ENCODE measurements at regions not wholly inside any gene's neighbourhood (a gene's known extent, or its start where the extent isn't known, plus 50 kb on each side); places are given as distances from the start of the nearest gene placed in this dataset.

DNA sequence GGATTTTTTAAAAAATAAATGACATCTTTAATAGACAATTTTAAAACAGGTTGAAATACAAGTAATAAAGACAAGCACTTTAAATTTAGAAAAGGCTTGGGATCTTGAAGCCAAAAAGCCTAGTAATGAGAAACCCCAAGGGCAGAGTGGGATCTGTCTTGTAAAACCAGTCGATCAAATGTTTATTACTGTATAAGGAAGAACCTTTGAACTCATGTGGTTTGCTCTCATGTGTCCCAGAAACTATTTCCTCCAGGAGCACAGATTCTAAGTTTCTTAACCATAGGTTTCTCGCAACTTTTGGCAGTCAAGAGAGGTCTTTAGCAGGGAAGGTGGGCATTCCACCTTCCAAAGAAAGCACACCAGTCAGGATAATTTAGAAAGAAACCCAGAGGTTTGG lies 541.7 kb upstream of the BTBD3 start:
- DNase-seq: no peak

DNA sequence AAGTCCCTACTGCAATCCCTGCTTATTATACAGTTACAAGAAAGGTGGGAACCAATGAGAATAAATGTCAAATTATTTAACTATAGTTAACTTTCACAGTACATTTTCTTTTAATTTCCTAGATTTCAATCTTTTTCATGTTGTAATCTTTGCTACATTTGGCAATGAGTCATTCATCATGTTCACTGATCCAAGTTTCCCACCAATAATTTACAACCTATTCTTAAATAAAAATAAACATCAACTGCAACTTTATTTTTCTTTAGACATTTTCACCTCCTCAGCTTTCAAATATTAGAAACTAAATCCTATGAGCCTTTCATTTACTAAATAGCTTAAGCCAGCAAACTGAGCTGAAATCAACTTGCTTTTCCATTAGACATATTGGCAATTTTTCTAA lies 541.3 kb upstream of the BTBD3 start:
- DNase-seq: no peak

DNA sequence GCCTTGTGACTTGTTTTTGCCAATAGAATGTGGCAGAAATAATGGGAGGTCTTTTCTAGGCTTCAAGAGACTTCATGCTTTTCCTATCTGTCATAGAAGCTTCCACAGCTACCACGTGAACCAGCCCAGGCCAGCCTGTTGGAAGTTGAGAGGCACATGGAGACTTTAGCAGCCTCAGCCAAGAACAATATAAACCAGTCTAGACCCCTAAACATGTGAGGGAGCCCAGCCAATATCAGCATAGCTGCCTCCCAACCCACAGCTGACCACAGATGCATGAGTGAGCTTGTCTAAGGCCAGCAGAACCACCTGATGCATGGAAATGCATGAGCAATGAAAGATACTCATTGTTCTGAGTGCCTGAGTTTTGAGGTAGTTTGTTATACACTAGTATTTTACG lies 540.7 kb upstream of the BTBD3 start:
- no peak for DNase-seq

DNA sequence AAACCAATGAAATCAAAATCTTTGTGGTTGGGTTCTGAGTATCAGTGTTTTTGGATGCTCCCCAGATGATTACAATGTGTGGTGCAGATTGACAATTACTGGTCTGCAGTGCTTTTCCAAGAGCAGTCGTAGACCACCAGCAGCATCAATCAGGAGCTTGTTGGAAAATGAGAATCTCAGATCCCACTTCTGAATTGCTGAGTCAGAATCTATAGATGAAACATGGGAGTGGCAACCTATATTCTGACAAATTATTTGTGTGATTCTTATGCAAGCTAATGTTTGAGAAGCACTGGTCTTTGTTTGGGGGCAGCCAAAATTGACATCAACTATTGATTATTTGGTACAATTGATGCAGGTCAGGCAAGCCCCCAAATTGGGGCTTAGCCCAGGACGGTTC lies 539.9 kb upstream of the BTBD3 start:
- DNase-seq: no peak

DNA sequence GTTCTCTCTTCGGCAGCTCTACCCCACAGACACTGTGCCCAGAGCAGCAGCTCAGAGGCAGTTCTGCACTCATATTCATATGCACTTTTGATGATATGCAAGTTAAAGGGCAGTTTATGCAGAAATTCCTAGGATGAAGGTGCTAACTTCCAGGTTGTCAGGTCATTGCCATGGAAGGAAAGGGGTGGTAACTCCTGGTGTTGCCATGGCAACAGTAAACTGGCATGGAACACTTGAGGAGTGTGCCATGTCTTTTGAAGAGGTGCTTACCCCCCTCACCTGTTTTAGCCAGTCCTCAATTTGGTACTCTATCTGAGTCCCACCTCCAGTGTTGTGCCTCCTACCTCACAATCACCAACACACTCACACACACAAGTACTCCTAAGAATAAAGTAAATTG lies 539.4 kb upstream of the BTBD3 start:
- no peak for DNase-seq

DNA sequence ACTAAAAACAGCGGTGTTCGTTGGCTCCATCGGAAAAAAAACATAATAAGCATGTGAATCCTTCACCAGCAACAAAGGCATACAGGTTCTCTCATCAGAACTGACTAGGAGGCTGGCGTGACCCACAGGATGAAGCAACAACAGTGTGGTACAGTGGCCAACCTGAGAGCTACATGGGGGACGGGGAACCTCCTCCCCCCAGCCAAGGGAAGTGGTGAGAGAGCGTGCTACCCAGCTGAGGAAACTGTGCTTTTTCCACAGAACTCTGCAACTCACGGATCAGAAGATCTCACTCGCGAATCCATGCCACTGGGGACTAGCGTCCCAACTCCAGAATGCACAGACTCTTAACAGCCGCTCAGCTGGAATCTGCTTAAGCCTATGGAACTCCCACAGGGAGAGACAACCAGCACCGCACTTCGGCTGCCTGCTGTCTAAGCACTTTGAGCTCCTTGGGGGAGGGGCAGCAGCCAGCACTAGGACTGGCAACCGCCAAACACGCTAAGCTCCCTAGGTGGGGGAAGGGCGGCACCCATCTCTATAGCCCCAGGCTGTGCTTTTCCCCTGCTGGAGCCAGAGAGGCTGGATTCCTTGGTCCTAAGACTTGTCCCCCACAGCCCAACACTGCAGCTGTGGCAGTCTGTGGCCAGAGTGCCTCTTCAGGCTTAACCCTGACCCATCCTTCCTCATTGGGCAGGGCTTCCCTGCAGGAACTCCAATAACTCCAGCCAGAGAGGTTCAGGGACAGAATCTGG lies 538.3 kb upstream of the BTBD3 start:
- no peak for DNase-seq

DNA sequence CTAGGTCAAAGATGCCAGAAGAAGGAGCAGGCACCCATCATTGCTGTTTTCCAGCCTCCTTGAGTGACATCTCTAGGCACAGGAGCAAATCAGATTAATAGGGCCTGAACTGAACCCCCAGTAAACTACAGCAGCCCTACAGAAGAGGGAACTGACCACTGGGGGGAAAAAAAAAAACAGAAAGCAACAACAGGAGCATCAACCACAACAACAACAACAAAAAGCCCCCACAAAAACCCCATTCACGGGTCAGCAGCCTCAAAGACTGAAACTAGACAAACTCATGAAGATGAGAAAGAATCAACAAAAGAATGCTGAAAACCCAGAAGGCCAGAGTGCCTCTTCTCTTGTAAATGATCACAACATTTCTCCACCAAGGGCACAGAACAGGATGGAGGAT lies 537.4 kb upstream of the BTBD3 start:
- DNase-seq: no peak

DNA sequence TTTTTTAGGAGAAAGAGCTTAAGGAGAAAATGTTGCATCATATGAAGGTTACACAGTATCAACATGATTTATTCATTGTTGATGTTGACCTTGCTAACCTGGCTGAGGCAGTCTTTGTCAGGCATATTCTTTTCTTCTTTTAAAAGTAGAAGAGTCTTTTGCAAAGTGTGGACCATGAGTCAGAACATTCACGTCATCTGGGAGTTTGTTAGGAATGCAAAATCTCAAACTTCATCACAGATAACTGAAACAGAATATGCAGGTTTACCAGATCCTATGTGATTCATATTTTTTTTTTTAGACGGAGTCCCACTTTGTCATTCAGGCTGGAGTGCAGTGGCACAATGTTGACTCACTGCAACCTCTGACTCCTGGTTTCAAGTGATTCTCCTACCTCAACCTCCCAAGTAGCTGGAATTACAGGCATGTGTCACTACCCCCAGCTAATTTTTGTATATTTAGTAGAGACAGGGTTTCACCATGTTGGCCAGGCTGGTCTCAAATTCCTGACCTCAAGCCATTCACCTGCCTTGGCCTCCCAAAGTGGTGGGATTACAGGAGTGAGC lies 530.4 kb upstream of the BTBD3 start:
- no peak for DNase-seq

DNA sequence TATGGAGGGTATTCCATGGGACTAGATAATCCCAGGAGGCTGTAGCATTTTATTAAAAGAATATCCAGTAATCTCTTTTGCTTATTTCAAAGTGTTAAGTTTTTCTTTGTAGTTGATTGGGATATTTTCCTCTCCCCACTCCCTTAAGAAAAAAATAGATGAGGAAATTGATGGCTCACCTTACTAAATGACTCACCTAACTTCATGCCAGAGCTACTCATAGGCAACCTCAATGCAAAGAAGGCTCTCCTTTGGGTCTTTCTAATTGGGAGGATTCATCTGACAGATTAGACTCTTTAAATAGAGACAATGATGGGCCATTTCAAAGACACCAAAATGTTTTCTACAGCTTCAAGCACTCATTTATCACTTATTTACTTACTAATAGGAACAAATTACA lies 528.5 kb upstream of the BTBD3 start:
- DNase-seq: no peak

DNA sequence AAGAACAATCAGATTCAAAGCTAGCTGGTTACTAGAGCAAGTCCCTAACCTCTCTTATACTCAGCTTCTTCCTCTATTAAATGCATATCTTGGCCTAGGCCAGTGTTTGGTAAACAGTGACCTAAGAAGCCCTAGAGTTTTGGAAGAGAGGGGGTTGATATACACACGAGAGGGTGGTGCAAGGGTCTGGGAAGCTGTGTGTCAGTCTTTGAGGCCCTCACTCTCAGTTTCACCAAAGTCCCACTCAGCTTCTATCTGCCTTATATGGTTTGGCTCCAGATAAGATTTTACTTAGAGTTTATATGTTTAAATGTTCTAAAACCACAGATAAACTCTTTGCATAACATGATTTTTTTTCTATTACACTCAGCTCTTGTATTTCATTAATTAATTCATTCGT lies 526.1 kb upstream of the BTBD3 start:
- DNase-seq: no peak

DNA sequence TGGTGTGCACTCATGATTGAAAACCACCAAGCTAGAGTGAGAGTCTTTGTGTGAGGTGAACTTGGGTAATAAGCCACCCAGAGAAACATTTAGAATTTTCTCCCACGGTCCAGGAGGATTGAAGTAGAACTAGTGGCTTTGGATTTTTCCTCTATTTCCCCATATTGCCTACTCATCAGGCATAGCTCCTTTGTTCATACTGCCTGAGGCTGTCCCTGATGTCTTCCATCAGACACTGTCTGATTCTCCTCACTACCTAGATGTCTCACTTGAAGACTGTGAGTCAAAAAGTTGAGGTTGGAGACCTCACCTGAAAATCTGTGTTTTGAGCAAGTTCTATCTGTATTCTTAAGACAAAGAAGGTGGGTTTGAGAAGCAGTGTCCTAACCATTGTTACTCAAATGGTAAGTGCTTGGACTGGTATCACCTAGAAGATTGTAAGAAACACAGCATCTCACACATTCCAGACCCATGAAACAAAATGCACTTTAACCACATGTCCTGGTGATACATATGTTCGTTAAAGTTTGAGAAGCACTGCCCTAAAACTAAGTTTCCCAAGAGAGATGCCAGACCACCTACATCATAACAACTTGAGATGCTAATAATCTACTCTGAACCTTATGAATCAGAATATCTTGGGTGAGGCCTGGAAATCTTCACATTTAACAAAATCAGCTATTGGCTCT lies 523.4 kb upstream of the BTBD3 start:
- DNase-seq: no peak

DNA sequence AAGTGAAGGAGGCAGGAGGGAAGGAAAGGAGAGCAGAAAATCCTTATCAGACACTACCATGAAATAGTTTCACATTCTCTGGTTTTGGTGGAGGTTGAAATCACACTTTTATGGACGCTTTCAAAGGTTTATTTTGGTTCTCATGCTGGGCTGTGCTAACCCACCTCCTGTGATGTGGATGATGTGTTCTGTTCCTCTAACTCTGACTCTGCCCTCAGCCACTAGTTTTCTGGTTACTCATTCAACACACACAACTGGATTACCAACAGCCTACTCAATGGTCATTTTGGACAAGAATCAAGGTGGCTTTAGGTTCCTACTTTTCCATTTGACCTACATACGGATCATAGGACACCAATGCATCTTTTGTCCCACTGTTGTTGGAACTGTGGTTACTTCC lies 522.1 kb upstream of the BTBD3 start:
- DNase-seq: no peak

DNA sequence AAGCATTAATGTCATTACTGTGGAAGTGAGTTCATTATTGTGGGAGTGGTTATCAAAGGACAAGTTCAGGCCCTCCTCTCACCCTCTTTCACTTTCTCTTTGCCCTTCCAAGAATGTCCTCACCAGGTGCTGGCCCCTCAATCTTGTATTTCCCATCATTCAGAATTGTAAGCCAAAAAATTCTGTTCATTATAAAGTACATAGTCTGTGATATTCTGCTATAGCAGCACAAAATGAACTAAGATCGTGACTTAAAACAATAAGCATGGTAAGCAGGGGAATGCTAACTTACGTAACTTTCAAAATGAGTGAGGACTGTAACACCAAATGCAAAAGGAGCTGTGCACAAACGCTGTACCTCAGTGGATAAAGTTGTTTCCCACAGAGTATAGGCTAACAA lies 515.7 kb upstream of the BTBD3 start:
- DNase-seq: no peak

DNA sequence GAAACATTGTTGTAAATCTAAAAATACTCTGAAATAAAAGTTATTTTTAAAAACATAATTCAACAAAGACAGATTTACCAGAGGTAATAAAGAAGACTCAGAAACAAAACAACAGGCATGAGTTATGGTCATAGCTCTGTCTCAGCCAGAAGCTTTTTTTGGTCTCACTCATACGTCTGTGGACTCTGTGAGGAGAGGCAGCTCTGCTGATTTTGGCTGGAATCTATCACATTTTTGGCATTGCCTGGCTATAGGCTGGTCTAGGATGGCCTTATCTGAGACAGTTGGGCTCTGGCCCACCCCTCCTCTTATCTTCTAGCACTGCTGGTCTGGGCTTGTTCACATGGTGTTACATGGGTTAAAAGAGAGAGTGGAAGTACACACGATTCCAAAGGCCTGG lies 514.0 kb upstream of the BTBD3 start:
- no peak for DNase-seq

DNA sequence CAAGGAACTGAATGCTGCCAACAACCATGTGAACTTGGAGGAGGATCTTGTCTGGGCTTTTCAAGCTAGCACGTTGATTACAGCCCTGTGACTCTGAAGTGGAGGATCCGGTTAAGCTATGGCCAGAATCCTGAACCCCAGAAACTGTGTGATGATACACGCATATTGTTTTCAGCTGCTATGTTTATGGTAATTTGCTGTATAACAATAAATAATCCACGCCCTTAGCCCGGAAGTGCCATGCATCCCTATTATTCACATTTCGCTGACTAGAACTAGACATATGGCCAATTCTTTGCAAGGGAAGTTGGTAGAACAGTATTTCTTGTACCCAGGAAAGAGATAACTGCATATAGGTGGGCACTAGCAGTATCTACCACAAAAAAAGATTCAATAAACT lies 510.8 kb upstream of the BTBD3 start:
- DNase-seq: no peak

DNA sequence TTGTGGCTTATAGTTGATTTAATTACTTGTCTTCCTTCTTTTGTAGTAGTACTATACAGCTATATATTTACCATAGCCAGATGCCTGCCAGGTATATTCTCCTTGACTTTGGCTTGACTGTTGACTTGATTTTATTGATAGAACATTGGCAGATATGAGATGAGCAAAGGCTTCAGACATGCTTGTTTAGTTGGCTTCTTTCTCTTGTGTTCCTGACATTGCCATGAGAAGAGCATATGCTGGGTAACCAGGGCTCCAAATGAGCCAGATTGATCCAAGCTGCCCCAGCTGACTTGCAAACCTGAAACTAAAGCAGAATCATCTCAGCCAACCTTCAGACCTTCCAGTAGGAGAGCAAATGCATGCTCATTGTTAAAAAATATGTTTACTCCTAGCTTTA lies 508.1 kb upstream of the BTBD3 start:
- no peak for DNase-seq

DNA sequence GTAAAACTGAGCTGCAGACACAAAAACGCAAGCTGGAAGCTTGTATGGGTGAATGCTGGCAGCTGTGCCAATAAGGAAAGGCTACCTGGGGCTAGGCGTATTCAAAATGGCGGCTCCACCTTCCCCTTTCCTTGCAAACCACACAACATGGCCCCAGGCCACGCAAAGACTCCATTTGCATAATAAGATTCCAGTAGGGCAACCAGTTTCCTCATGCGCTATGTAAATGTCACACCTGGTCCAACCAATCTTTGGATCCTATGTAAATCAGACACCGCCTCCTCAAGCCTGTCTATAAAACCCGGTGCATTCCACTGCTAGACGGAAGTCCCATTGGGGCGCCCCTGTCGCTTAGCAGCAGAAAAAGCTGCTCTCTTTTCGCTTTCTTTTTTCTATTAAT lies 505.9 kb upstream of the BTBD3 start:
- DNase-seq: no peak

DNA sequence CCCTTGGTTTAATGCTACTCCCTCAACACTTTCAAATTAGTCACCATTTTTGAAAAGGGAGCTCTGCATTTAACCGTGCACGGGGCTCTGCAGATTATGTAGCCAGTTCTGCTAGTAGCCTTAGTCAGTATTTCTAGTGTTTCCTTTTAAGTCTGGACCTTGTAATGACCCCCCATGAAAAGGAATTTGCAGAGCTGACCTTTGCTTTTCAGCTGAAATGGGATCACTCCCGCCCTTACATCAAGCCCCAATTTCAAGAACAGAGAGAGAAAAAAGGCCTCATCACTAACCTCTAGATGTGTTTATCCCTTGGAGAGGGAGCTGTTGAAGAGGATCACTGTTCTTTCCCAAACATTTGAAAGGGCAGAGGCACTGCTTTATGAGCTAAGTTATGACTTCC lies 490.7 kb upstream of the BTBD3 start:
- DNase-seq: no peak

DNA sequence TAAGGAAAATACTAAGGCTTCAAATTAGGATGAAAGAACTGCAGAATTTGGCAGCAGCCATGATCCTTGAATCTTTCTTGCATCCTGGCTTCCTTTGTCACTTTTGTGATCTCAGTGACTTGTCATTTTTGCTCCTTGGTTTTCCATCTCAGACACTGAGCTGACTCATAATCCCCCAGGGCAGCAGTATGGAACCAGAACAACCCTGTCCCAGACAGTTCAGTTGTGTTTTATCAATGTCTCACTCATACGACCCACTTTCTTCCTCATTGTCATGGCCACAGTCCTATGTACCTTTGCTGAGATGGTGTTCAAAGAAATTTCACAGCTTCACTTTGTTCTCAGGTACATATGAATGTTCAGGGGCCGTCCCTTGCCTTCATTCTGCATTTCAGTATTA lies 488.5 kb upstream of the BTBD3 start:
- no peak for DNase-seq

DNA sequence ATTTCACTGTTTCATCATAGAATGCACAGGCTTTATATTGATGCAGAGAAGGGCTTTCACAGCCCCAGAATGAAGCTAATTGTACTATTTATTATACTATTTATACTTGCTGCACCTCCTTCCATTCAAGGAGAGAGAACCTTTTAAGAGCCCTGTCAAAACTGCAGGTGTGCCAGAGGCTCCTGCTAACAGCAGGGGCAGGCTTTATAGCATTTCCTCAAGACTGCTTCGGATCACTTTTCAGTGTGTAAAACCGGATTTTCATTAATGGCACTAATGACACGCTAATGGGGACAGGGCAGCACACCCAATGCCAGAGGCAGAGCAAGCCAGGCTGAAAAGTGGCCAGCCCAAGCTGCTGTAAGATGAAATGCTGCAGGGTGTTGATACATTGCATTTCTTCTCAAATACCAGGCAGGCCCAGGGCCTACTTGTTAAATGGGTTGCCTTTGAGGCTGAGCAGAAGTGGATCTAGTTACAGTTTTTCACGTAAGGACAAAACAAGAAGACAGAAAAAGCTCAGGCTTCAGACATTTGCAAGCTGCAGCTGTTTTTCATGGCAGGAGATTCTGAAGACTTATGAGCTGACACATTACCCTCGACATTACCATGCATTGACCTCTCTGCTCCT lies 487.7 kb upstream of the BTBD3 start:
- DNase-seq: no peak

DNA sequence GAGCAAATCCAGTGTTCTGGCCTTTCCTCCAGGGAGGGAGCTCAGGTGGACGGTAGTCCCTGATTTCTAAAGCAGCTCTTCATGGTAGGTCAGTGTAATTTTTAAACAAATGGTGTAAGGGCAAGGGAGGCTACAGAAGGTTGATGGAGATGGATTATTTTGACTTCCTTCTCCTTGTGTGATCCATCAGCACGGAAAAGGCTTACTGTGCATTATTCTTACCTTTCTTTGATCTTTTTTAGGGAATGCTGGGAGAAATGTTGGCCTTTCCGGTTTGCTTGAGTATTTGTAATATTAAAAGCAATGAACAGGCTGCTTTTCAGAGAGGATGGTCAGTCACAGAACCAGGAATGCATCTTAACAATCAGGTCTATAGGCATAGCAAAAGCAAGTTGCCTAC lies 487.0 kb upstream of the BTBD3 start:
- no peak for DNase-seq

DNA sequence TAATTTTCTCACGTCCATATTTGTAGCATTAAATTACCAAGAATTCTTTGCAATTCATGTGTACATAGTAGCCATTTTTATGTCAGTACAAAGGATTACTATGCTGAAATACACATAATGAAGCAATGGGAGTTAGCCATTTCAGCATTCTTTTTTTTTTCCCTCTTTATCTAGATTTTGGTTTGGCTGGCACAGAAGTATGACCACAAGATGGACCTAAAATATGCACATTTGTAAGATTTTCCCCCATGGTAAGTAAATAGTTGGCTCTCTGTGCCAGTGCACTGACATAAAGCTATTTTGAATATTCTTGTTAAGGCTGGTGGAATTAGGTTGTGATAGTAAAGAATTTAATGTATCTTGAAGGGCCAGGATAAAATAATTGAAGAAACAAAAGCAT lies 486.1 kb upstream of the BTBD3 start:
- DNase-seq: no peak

DNA sequence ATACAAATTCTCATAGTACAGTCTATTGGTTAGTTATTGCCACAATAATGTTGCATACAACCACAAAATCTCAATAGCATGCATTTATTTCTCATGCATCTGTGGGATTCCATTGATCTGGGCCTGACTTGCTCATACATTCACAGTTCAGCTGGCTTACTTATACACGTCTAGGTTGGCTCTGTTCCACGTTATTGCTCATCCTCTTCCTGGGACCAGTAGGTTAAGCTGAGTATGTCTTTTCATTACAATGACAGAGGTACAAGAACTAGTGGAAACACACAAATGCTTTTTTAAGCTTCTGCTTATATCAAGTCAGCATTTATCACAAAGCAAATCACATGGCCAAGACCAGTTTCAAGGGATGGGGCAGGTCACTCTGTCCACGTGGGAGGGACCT lies 485.3 kb upstream of the BTBD3 start:
- DNase-seq: no peak

Measured in left hindlimb (tissue), 1 donor.